ENCODE measurements at regions not wholly inside any gene's neighbourhood (a gene's known extent, or its start where the extent isn't known, plus 50 kb on each side); places are given as distances from the start of the nearest gene placed in this dataset.

GRCh38 chr4:11700751-11701226, 272.1 kb upstream of the HS3ST1 start (continued):
- TF ChIP-seq, protein P1, sequence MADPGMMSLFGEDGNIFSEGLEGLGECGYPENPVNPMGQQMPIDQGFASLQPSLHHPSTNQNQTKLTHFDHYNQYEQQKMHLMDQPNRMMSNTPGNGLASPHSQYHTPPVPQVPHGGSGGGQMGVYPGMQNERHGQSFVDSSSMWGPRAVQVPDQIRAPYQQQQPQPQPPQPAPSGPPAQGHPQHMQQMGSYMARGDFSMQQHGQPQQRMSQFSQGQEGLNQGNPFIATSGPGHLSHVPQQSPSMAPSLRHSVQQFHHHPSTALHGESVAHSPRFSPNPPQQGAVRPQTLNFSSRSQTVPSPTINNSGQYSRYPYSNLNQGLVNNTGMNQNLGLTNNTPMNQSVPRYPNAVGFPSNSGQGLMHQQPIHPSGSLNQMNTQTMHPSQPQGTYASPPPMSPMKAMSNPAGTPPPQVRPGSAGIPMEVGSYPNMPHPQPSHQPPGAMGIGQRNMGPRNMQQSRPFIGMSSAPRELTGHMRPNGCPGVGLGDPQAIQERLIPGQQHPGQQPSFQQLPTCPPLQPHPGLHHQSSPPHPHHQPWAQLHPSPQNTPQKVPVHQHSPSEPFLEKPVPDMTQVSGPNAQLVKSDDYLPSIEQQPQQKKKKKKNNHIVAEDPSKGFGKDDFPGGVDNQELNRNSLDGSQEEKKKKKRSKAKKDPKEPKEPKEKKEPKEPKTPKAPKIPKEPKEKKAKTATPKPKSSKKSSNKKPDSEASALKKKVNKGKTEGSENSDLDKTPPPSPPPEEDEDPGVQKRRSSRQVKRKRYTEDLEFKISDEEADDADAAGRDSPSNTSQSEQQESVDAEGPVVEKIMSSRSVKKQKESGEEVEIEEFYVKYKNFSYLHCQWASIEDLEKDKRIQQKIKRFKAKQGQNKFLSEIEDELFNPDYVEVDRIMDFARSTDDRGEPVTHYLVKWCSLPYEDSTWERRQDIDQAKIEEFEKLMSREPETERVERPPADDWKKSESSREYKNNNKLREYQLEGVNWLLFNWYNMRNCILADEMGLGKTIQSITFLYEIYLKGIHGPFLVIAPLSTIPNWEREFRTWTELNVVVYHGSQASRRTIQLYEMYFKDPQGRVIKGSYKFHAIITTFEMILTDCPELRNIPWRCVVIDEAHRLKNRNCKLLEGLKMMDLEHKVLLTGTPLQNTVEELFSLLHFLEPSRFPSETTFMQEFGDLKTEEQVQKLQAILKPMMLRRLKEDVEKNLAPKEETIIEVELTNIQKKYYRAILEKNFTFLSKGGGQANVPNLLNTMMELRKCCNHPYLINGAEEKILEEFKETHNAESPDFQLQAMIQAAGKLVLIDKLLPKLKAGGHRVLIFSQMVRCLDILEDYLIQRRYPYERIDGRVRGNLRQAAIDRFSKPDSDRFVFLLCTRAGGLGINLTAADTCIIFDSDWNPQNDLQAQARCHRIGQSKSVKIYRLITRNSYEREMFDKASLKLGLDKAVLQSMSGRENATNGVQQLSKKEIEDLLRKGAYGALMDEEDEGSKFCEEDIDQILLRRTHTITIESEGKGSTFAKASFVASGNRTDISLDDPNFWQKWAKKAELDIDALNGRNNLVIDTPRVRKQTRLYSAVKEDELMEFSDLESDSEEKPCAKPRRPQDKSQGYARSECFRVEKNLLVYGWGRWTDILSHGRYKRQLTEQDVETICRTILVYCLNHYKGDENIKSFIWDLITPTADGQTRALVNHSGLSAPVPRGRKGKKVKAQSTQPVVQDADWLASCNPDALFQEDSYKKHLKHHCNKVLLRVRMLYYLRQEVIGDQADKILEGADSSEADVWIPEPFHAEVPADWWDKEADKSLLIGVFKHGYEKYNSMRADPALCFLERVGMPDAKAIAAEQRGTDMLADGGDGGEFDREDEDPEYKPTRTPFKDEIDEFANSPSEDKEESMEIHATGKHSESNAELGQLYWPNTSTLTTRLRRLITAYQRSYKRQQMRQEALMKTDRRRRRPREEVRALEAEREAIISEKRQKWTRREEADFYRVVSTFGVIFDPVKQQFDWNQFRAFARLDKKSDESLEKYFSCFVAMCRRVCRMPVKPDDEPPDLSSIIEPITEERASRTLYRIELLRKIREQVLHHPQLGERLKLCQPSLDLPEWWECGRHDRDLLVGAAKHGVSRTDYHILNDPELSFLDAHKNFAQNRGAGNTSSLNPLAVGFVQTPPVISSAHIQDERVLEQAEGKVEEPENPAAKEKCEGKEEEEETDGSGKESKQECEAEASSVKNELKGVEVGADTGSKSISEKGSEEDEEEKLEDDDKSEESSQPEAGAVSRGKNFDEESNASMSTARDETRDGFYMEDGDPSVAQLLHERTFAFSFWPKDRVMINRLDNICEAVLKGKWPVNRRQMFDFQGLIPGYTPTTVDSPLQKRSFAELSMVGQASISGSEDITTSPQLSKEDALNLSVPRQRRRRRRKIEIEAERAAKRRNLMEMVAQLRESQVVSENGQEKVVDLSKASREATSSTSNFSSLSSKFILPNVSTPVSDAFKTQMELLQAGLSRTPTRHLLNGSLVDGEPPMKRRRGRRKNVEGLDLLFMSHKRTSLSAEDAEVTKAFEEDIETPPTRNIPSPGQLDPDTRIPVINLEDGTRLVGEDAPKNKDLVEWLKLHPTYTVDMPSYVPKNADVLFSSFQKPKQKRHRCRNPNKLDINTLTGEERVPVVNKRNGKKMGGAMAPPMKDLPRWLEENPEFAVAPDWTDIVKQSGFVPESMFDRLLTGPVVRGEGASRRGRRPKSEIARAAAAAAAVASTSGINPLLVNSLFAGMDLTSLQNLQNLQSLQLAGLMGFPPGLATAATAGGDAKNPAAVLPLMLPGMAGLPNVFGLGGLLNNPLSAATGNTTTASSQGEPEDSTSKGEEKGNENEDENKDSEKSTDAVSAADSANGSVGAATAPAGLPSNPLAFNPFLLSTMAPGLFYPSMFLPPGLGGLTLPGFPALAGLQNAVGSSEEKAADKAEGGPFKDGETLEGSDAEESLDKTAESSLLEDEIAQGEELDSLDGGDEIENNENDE (IDR thresholded peaks at IDR 0.05; ENCODE audit: insufficient replicate concordance, low read length) = no peak
- no peak for TF ChIP-seq ATF3 (IDR thresholded peaks at IDR 0.05; ENCODE audit: insufficient read depth, low read depth, low read length)
- TF ChIP-seq KDM1A (IDR thresholded peaks at IDR 0.05; ENCODE audit: borderline replicate concordance, low read length) = no peak
- TF ChIP-seq BCL11A (IDR thresholded peaks at IDR 0.05; ENCODE audit: low read depth in 2 of 2, low read length in 2 of 2) = no peak
